H1 (cell line): ENCODE measurements at regions not wholly inside any gene's neighbourhood (a gene's known extent, or its start where the extent isn't known, plus 50 kb on each side); places are given as distances from the start of the nearest gene placed in this dataset.

Source experiments
- CTCF ChIA-PET: fragments of 300-600 bp; sonication (Branson Sonifier 250); formaldehyde crosslinking; loops from one replicate; lab custom pipeline; 2021; ENCODE audit not compliant: partially characterized antibody; lab: Charles Lee
- POLR2A ChIA-PET: fragments of 300-600 bp; sonication (Branson Sonifier 250); formaldehyde crosslinking; loops from one replicate; lab custom pipeline; 2021; ENCODE audit warnings: inconsistent platforms; ENCODE audit not compliant: partially characterized antibody; lab: Charles Lee
- DNase-seq, 2 experiments: peaks; one replicate each; pipeline versions ENCODE4 v3.0.0 to v3.0.0-alpha.2; 2010 to 2022; ENCODE audit warnings: low spot score in 2 of 2, low read depth in 1 of 2, mixed read lengths in 1 of 2
- FAIRE-seq: peaks from 2 replicates; lab custom pipeline; 2011; peaks lifted over from hg19 to GRCh38; lab: Jason Lieb, UNC
- H2AFZ ChIP-seq: 2 replicates; pipeline ENCODE4 v1.8.1; 2012; ENCODE audit warnings: low read length, inconsistent platforms
- H2AK5ac ChIP-seq: 2 replicates; pipeline ENCODE4 v1.6.1; 2013; ENCODE audit warnings: low read depth, low read length
- H2BK120ac ChIP-seq: replicated peaks from 2 replicates; pipeline ENCODE3; 2013; ENCODE audit warnings: low read depth, low read length, inconsistent platforms
- H2BK12ac ChIP-seq: 2 replicates; pipeline ENCODE4 v1.6.1; 2013; ENCODE audit warnings: low read depth, low read length
- H2BK15ac ChIP-seq: 2 replicates; pipeline ENCODE4 v1.6.1; 2013; ENCODE audit warnings: low read length
- H2BK20ac ChIP-seq: 2 replicates; pipeline ENCODE4 v1.6.1; 2013; ENCODE audit warnings: low read length
- H2BK5ac ChIP-seq: 2 replicates; pipeline ENCODE4 v1.6.1; 2013; ENCODE audit warnings: low read depth, low read length
- H3K14ac ChIP-seq: 2 replicates; pipeline ENCODE4 v1.6.1; 2013; ENCODE audit warnings: inconsistent platforms; ENCODE audit not compliant: insufficient read length
- H3K18ac ChIP-seq: 2 replicates; pipeline ENCODE4 v1.6.1; 2013; ENCODE audit warnings: low read length; ENCODE audit errors: extremely low read depth
- H3K23ac ChIP-seq: 2 replicates; pipeline ENCODE4 v1.6.1; 2013; ENCODE audit warnings: inconsistent platforms; ENCODE audit not compliant: insufficient read length
- H3K23me2 ChIP-seq: 2 replicates; pipeline ENCODE4 v1.6.1; 2013; ENCODE audit warnings: low read depth, low read length
- H3K27ac ChIP-seq: 2 replicates; pipeline ENCODE4 v1.6.1; 2011; ENCODE audit warnings: low read depth, low read length, inconsistent platforms
- H3K27me3 ChIP-seq, 4 experiments: replicated peaks in 1 of 4; 1 replicate in 1 of 4; 2 replicates in 3 of 4; pipeline versions ENCODE4 v1.6.1 to v1.8.1; 2011 to 2013; ENCODE audit warnings: low read length in 3 of 4, mild to moderate bottlenecking in 3 of 4, inconsistent platforms in 2 of 4, mixed read lengths in 2 of 4, moderate library complexity in 1 of 4; ENCODE audit not compliant: control insufficient read depth in 3 of 4, insufficient read depth in 3 of 4; ENCODE audit errors: extremely low read depth in 1 of 4
- H3K36me3 ChIP-seq, 4 experiments: 2 replicates each; pipeline versions ENCODE4 v1.6.1 to v1.8.1; 2011 to 2013; ENCODE audit warnings: mild to moderate bottlenecking in 4 of 4, low read length in 3 of 4, moderate library complexity in 2 of 4, control low read depth in 1 of 4, inconsistent platforms in 1 of 4; ENCODE audit not compliant: insufficient read depth in 4 of 4, control insufficient read depth in 2 of 4
- H3K4ac ChIP-seq: replicated peaks from 2 replicates; pipeline ENCODE3; 2013; ENCODE audit warnings: low read length, low read depth, mixed read lengths, inconsistent platforms; ENCODE audit not compliant: insufficient read length
- H3K4me1 ChIP-seq, 4 experiments: replicated peaks in 1 of 4; 1 replicate in 1 of 4; 2 replicates in 3 of 4; pipeline versions ENCODE4 v1.6.1 to v1.8.1; 2011 to 2013; ENCODE audit warnings: low read length in 3 of 4, inconsistent platforms in 2 of 4, mixed read lengths in 1 of 4; ENCODE audit not compliant: insufficient read depth in 4 of 4, control insufficient read depth in 3 of 4
- H3K4me2 ChIP-seq, 2 experiments: 2 replicates each; pipeline versions ENCODE4 v1.6.1 to v1.8.1; 2011 to 2013; ENCODE audit warnings: low read depth in 2 of 2, low read length in 2 of 2, control low read depth in 1 of 2, inconsistent platforms in 1 of 2, mild to moderate bottlenecking in 1 of 2; ENCODE audit not compliant: insufficient read depth in 1 of 2
- H3K4me3 ChIP-seq, 4 experiments: fragments of 200-600, 300-600 bp in 1 of 4; sonication (generic), shearing (Covaris generic), sonication (Bioruptor Twin) in 1 of 4; 2 replicates each; pipeline versions ENCODE4 v1.5.1 to v1.8.1; 2011 to 2016; ENCODE audit warnings: low read length in 4 of 4, low read depth in 3 of 4, control low read depth in 2 of 4, inconsistent platforms in 2 of 4, mild to moderate bottlenecking in 2 of 4, mixed read lengths in 1 of 4, moderate library complexity in 1 of 4; ENCODE audit not compliant: insufficient read depth in 2 of 4; ENCODE audit errors: extremely low read depth in 1 of 4
- H3K56ac ChIP-seq: replicated peaks from 2 replicates; pipeline ENCODE3; 2013; ENCODE audit warnings: low read depth, mild to moderate bottlenecking, mixed read lengths, low read length, inconsistent platforms; ENCODE audit not compliant: insufficient read length
- H3K79me1 ChIP-seq: 2 replicates; pipeline ENCODE4 v1.6.1; 2013; ENCODE audit warnings: low read depth, low read length, control low read depth
- H3K79me2 ChIP-seq, 2 experiments: 2 replicates each; pipeline versions ENCODE4 v1.6.1 to v1.8.1; 2012 to 2013; ENCODE audit warnings: low read length in 2 of 2, mild to moderate bottlenecking in 2 of 2, inconsistent platforms in 1 of 2; ENCODE audit not compliant: insufficient read depth in 2 of 2, control insufficient read depth in 1 of 2
- H3K9ac ChIP-seq, 4 experiments: replicated peaks in 1 of 4; 1 replicate in 1 of 4; 2 replicates in 3 of 4; pipeline versions ENCODE4 v1.6.1 to v1.8.1; 2011 to 2013; ENCODE audit warnings: low read depth in 3 of 4, low read length in 3 of 4, control low read depth in 2 of 4, mild to moderate bottlenecking in 2 of 4, moderate library complexity in 2 of 4, inconsistent platforms in 1 of 4; ENCODE audit errors: extremely low read depth in 1 of 4
- H3K9me3 ChIP-seq, 2 experiments: 2 replicates each; pipeline versions ENCODE4 v1.6.1 to v1.8.1; 2012 to 2013; ENCODE audit warnings: mild to moderate bottlenecking in 2 of 2, moderate library complexity in 2 of 2, control low read depth in 1 of 2, inconsistent platforms in 1 of 2, low read depth in 1 of 2, low read length in 1 of 2, mixed read lengths in 1 of 2; ENCODE audit not compliant: insufficient read depth in 2 of 2
- H4K20me1 ChIP-seq, 2 experiments: replicated peaks in 1 of 2; 2 replicates each; pipeline versions ENCODE3 to v1.8.1; 2011 to 2013; ENCODE audit warnings: inconsistent platforms in 2 of 2, low read length in 2 of 2, mild to moderate bottlenecking in 1 of 2; ENCODE audit not compliant: insufficient read depth in 2 of 2, control insufficient read depth in 1 of 2
- H4K5ac ChIP-seq: 2 replicates; pipeline ENCODE4 v1.6.1; 2013; ENCODE audit warnings: low read length, low read depth, mixed read lengths, inconsistent platforms; ENCODE audit not compliant: insufficient read length
- H4K8ac ChIP-seq: 2 replicates; pipeline ENCODE4 v1.8.0; 2013; ENCODE audit warnings: mild to moderate bottlenecking, moderate library complexity, low read length, inconsistent platforms; ENCODE audit not compliant: insufficient read depth; ENCODE audit errors: extremely low read depth
- H4K91ac ChIP-seq: replicated peaks from 2 replicates; pipeline ENCODE3; 2013; ENCODE audit warnings: low read length, mixed read lengths, inconsistent platforms; ENCODE audit not compliant: insufficient read length
- ASH2L ChIP-seq: fragments of 200-600, 300-600 bp; sonication (generic); IDR thresholded peaks from one replicate; pipeline ENCODE4 v1.7.1; 2017; ENCODE audit warnings: low read length
- BCL11A ChIP-seq, 2 experiments: IDR thresholded peaks; one replicate each; pipeline ENCODE4 v1.6.1; 2011; ENCODE audit warnings: low read depth in 2 of 2, low read length in 2 of 2, mild to moderate bottlenecking in 2 of 2
- CHD2 ChIP-seq: IDR thresholded peaks from 2 replicates; pipeline ENCODE4 v1.6.1; 2012; ENCODE audit warnings: low read length, improper control_type of control experiment
- CREB1 ChIP-seq: IDR thresholded peaks from 2 replicates; pipeline ENCODE4 v1.6.1; 2012; ENCODE audit warnings: inconsistent platforms
- E2F6 ChIP-seq: IDR thresholded peaks from 2 replicates; pipeline ENCODE4 v1.6.1; 2012; ENCODE audit warnings: inconsistent platforms
- EZH2 ChIP-seq: fragments of 200-600 bp; sonication (generic); IDR thresholded peaks from 2 replicates; pipeline ENCODE4 v1.7.1; 2012; ENCODE audit warnings: low read depth, mild to moderate bottlenecking, moderate library complexity, low read length, inconsistent platforms; ENCODE audit not compliant: severe bottlenecking
- GABPA ChIP-seq: IDR thresholded peaks from 2 replicates; pipeline ENCODE4 v1.6.1; 2011; ENCODE audit warnings: mild to moderate bottlenecking, low read length, moderate library complexity, borderline replicate concordance; ENCODE audit not compliant: insufficient read depth
- HDAC2 ChIP-seq, 2 experiments: fragments of 300-600 bp in 1 of 2; sonication (generic) in 1 of 2; IDR thresholded peaks; 2 replicates each; pipeline ENCODE4 v1.6.1; 2011 to 2012; ENCODE audit warnings: low read depth in 2 of 2, low read length in 2 of 2, mild to moderate bottlenecking in 2 of 2, moderate library complexity in 2 of 2, borderline replicate concordance in 1 of 2, inconsistent platforms in 1 of 2
- NRF1 ChIP-seq: IDR thresholded peaks from 2 replicates; pipeline ENCODE4 v1.6.1; 2011; ENCODE audit warnings: mild to moderate bottlenecking, low read depth, low read length, improper control_type of control experiment
- POLR2A ChIP-seq, 2 experiments: IDR thresholded peaks; 1 replicate in 1 of 2; 2 replicates in 1 of 2; pipeline ENCODE4 v1.6.1; 2011; ENCODE audit warnings: low read depth in 2 of 2, low read length in 2 of 2, mild to moderate bottlenecking in 2 of 2; ENCODE audit errors: control extremely low read depth in 1 of 2
- RAD21 ChIP-seq, 2 experiments: IDR thresholded peaks in 1 of 2; conservative IDR thresholded peaks in 1 of 2; 2 replicates each; pipeline ENCODE4 v1.6.1; 2011; ENCODE audit warnings: low read depth in 2 of 2, low read length in 2 of 2, improper control_type of control experiment in 1 of 2, inconsistent platforms in 1 of 2, mild to moderate bottlenecking in 1 of 2, moderate library complexity in 1 of 2
- WGBS, 2 experiments: shearing (Covaris generic) in 1 of 2; methylation state at CpG; one replicate each; pipeline versions ENCODE4 v1.1.6 to v1.1.7; 2013 to 2015; ENCODE audit warnings: low lambda C conversion rate in 2 of 2, mixed read lengths in 2 of 2, inconsistent platforms in 1 of 2, low coverage in 1 of 2, missing lambda C conversion rate in 1 of 2; ENCODE audit not compliant: insufficient replicate concordance in 2 of 2, insufficient coverage in 1 of 2, insufficient read length in 1 of 2; ENCODE audit errors: extremely low coverage in 1 of 2, missing lambda C conversion rate in 1 of 2; 5-methylcytosine and 5-hydroxymethylcytosine counted together

GRCh38 chr2:237156857-237157779 lies 71.4 kb downstream of the COPS8 start:
- no peak overlapping the region for H3K23ac ChIP-seq
- no peak overlapping the region for H3K4me2 ChIP-seq
- no peaks in the 10 kb centered on the region for H3K23me2 ChIP-seq
- no peaks in the 10 kb centered on the region; a peak in 2 of 7 replicates for H3K4me1 ChIP-seq
- H3K4ac ChIP-seq = no peak overlapping the region
- H2BK12ac ChIP-seq = peak overlapping the region; percentile 68; the same call in 1 of the 2 replicates
- H2BK5ac ChIP-seq = no peak overlapping the region
- H4K8ac ChIP-seq = peak overlapping the region; percentile 31; the same call in 1 of the 2 replicates
- H2BK120ac ChIP-seq = no peak overlapping the region
- 0 out of 2 replicates have a peak overlapping the region, but pooled peaks have one; percentile 29 for H2BK15ac ChIP-seq
- H3K14ac ChIP-seq = no peak overlapping the region
- WGBS, 2 experiments = 91% methylated on average over 31 of the region's 34 CpGs; no CpG with 5 or more reads in 1 of the 2 experiments
- H2AK5ac ChIP-seq = no peak overlapping the region; the same call in none of the 2 replicates
- no peak overlapping the region for H3K18ac ChIP-seq
- H4K5ac ChIP-seq = no peak overlapping the region
- CTCF ChIA-PET = interaction anchor here (0.7 to 2.7 kb wide), 11 partner anchors 9 to 355 kb away, joined by 3 to 15 read pairs (median 5); no protein-coding TSS in a partner anchor
- H3K27me3 ChIP-seq = no peaks in the 10 kb centered on the region
- H3K9me3 ChIP-seq = no peaks in the 10 kb centered on the region
- no peaks in the 10 kb centered on the region for H4K20me1 ChIP-seq
- H3K27ac ChIP-seq = no peak overlapping the region
- no peaks in the 10 kb centered on the region for H3K79me1 ChIP-seq
- H3K56ac ChIP-seq = no peak overlapping the region
- FAIRE-seq (no peak), DNase-seq (no peak)
- H2BK20ac ChIP-seq = 0 out of 2 replicates have a peak overlapping the region, but pooled peaks have one; percentile 61
- H3K9ac ChIP-seq = no peak overlapping the region
- no peak overlapping the region for H2AFZ ChIP-seq
- H3K4me3 ChIP-seq = no peak overlapping the region
- H4K91ac ChIP-seq = peak overlapping the region; percentile 87
- no peaks in the 10 kb centered on the region for H3K36me3 ChIP-seq
- POLR2A ChIA-PET = interaction anchor here (0.9 kb wide), 1 partner anchor 105 kb away, joined by 3 read pairs; no protein-coding TSS in a partner anchor
- no peaks in the 10 kb centered on the region for H3K79me2 ChIP-seq
- TF ChIP-seq CHD2 (no peak), BCL11A (IDR thresholded peaks at IDR 0.05; ENCODE audit: low read depth in 2 of 2, low read length in 2 of 2) (no peak), NRF1 (no peak), HDAC2 (IDR thresholded peaks at IDR 0.05; ENCODE audit: borderline replicate concordance in 1 of 2, low read depth in 2 of 2, low read length in 2 of 2) (no peak), E2F6 (no peak), POLR2A (IDR thresholded peaks at IDR 0.05; ENCODE audit: control extremely low read depth in 1 of 2, low read depth in 2 of 2, low read length in 2 of 2) (no peak), CREB1 (no peak), EZH2 (no peak), GABPA (no peak), RAD21 (IDR thresholded peaks at IDR 0.05 in 1 of 2, conservative IDR thresholded peaks at IDR 0.05 in 1 of 2; ENCODE audit: low read depth in 2 of 2, low read length in 2 of 2) (no peak), ASH2L (no peak)
